ENCODE measurements at regions not wholly inside any gene's neighbourhood (a gene's known extent, or its start where the extent isn't known, plus 50 kb on each side); places are given as distances from the start of the nearest gene placed in this dataset.

GRCh38 chr13:103308667-103309066, 242.4 kb upstream of the SLC10A2 start:
- DNase-seq (ENCODE audit: low read depth): no peak
- no peak overlapping the region for H3K4me3 ChIP-seq (ENCODE audit: low read depth, low read length)
- TF ChIP-seq MYC (IDR thresholded peaks at IDR 0.05; ENCODE audit: low read depth, low read length) (no peak), CTCF (IDR thresholded peaks at IDR 0.05; ENCODE audit: low read depth, low read length) (no peak), POLR2A (IDR thresholded peaks at IDR 0.05; ENCODE audit: extremely low read depth, insufficient read length) (no peak), MAX (IDR thresholded peaks at IDR 0.05; ENCODE audit: low read depth, low read length) (no peak)

GRCh38 chr13:103306163-103306562, 239.9 kb upstream of the SLC10A2 start:
- no peak for TF ChIP-seq POLR2A (IDR thresholded peaks at IDR 0.05; ENCODE audit: extremely low read depth, insufficient read length)
- DNase-seq (ENCODE audit: low read depth): no peak
- H3K4me3 ChIP-seq (ENCODE audit: low read depth, low read length): no peak overlapping the region

GRCh38 chr13:103303078-103303651, 236.9 kb upstream of the SLC10A2 start:
- no peak for DNase-seq (ENCODE audit: low read depth)
- TF ChIP-seq CTCF (IDR thresholded peaks at IDR 0.05; ENCODE audit: low read depth, low read length) (no peak), POLR2A (IDR thresholded peaks at IDR 0.05; ENCODE audit: extremely low read depth, insufficient read length) (no peak), MYC (IDR thresholded peaks at IDR 0.05; ENCODE audit: low read depth, low read length) (no peak), MAX (IDR thresholded peaks at IDR 0.05; ENCODE audit: low read depth, low read length) (no peak)
- H3K4me3 ChIP-seq (ENCODE audit: low read depth, low read length): no peak overlapping the region

GRCh38 chr13:103302676-103303075, 236.5 kb upstream of the SLC10A2 start:
- TF ChIP-seq MAX (IDR thresholded peaks at IDR 0.05; ENCODE audit: low read depth, low read length) (no peak), POLR2A (IDR thresholded peaks at IDR 0.05; ENCODE audit: extremely low read depth, insufficient read length) (no peak), CTCF (IDR thresholded peaks at IDR 0.05; ENCODE audit: low read depth, low read length) (no peak), MYC (IDR thresholded peaks at IDR 0.05; ENCODE audit: low read depth, low read length) (no peak)
- no peak overlapping the region for H3K4me3 ChIP-seq (ENCODE audit: low read depth, low read length)
- DNase-seq (ENCODE audit: low read depth): no peak

GRCh38 chr13:103299079-103299478, 232.9 kb upstream of the SLC10A2 start:
- DNase-seq (ENCODE audit: low read depth): no peak
- TF ChIP-seq MAX (IDR thresholded peaks at IDR 0.05; ENCODE audit: low read depth, low read length) (no peak), POLR2A (IDR thresholded peaks at IDR 0.05; ENCODE audit: extremely low read depth, insufficient read length) (no peak), MYC (IDR thresholded peaks at IDR 0.05; ENCODE audit: low read depth, low read length) (no peak), CTCF (IDR thresholded peaks at IDR 0.05; ENCODE audit: low read depth, low read length) (no peak)
- no peak overlapping the region for H3K4me3 ChIP-seq (ENCODE audit: low read depth, low read length)

- no peak overlapping the region for H3K4me3 ChIP-seq (ENCODE audit: low read depth, low read length)
- TF ChIP-seq MYC (IDR thresholded peaks at IDR 0.05; ENCODE audit: low read depth, low read length) (no peak), POLR2A (IDR thresholded peaks at IDR 0.05; ENCODE audit: extremely low read depth, insufficient read length) (no peak), MAX (IDR thresholded peaks at IDR 0.05; ENCODE audit: low read depth, low read length) (no peak), CTCF (IDR thresholded peaks at IDR 0.05; ENCODE audit: low read depth, low read length) (no peak)
- DNase-seq (ENCODE audit: low read depth): no peak
Observed at GRCh38 chr13:103297083-103297482, 230.9 kb upstream of the SLC10A2 start.

Data from NB4 (cell line).